Osteoblast (primary cell): ENCODE measurements at regions not wholly inside any gene's neighbourhood (a gene's known extent, or its start where the extent isn't known, plus 50 kb on each side); places are given as distances from the start of the nearest gene placed in this dataset.

Experiments used
- DNase-seq: peaks from one replicate; pipeline ENCODE4 v3.0.0; 2011; ENCODE audit warnings: low spot score, mixed read lengths; ENCODE audit not compliant: insufficient read length; ENCODE audit errors: missing footprints
- H2AFZ ChIP-seq: 2 replicates; pipeline ENCODE4 v1.6.0; 2011; ENCODE audit warnings: mild to moderate bottlenecking, low read length
- H3K27ac ChIP-seq: 2 replicates; pipeline ENCODE4 v1.5.1; 2011; ENCODE audit warnings: mild to moderate bottlenecking, low read depth, low read length, moderate library complexity
- H3K27me3 ChIP-seq: 2 replicates; pipeline ENCODE4 v1.6.0; 2012; ENCODE audit warnings: mild to moderate bottlenecking, control low read depth, inconsistent platforms, low read length, moderate library complexity; ENCODE audit not compliant: insufficient read depth
- H3K36me3 ChIP-seq: 2 replicates; pipeline ENCODE4 v1.5.1; 2011; ENCODE audit warnings: mild to moderate bottlenecking, low read length, control low read depth, moderate library complexity; ENCODE audit not compliant: insufficient read depth
- H3K4me1 ChIP-seq: 2 replicates; pipeline ENCODE4 v1.5.1; 2011; ENCODE audit warnings: mild to moderate bottlenecking, low read length, control low read depth, moderate library complexity; ENCODE audit not compliant: insufficient read depth
- H3K4me2 ChIP-seq: 2 replicates; pipeline ENCODE4 v1.6.0; 2011; ENCODE audit warnings: mild to moderate bottlenecking, low read length; ENCODE audit not compliant: insufficient read depth
- H3K4me3 ChIP-seq: fragments of 200-600 bp; sonication (generic); 3 replicates; pipeline ENCODE4 v1.5.1; 2012; ENCODE audit warnings: mild to moderate bottlenecking, low read length, inconsistent platforms; ENCODE audit not compliant: insufficient read depth
- H3K79me2 ChIP-seq: 2 replicates; pipeline ENCODE4 v1.6.0; 2012; ENCODE audit warnings: mild to moderate bottlenecking, low read length, control low read depth, inconsistent platforms; ENCODE audit not compliant: insufficient read depth
- H3K9me3 ChIP-seq: 2 replicates; pipeline ENCODE4 v1.5.1; 2011; ENCODE audit warnings: low read depth, low read length, control low read depth
- H4K20me1 ChIP-seq: 2 replicates; pipeline ENCODE4 v1.6.0; 2012; ENCODE audit warnings: mild to moderate bottlenecking, low read length, control low read depth; ENCODE audit not compliant: insufficient read depth
- TF ChIP-seq, protein P1 (sequence below): IDR thresholded peaks from 2 replicates; pipeline ENCODE4 v1.5.1; 2011; ENCODE audit warnings: mild to moderate bottlenecking, low read depth, low read length, moderate library complexity; ENCODE audit errors: extremely low read depth

- H2AFZ ChIP-seq, result no peak overlapping the region
- TF ChIP-seq, protein P1, sequence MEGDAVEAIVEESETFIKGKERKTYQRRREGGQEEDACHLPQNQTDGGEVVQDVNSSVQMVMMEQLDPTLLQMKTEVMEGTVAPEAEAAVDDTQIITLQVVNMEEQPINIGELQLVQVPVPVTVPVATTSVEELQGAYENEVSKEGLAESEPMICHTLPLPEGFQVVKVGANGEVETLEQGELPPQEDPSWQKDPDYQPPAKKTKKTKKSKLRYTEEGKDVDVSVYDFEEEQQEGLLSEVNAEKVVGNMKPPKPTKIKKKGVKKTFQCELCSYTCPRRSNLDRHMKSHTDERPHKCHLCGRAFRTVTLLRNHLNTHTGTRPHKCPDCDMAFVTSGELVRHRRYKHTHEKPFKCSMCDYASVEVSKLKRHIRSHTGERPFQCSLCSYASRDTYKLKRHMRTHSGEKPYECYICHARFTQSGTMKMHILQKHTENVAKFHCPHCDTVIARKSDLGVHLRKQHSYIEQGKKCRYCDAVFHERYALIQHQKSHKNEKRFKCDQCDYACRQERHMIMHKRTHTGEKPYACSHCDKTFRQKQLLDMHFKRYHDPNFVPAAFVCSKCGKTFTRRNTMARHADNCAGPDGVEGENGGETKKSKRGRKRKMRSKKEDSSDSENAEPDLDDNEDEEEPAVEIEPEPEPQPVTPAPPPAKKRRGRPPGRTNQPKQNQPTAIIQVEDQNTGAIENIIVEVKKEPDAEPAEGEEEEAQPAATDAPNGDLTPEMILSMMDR, result no peak
- H3K4me2 ChIP-seq, result no peak overlapping the region
- no peaks in the 10 kb centered on the region for H3K79me2 ChIP-seq
- DNase-seq, result no peak
- no peak overlapping the region for H3K4me3 ChIP-seq
- H3K27me3 ChIP-seq, result no peaks in the 10 kb centered on the region
- no peaks in the 10 kb centered on the region for H3K9me3 ChIP-seq
- H4K20me1 ChIP-seq, result no peaks in the 10 kb centered on the region
- no peak overlapping the region for H3K27ac ChIP-seq
- H3K36me3 ChIP-seq, result no peaks in the 10 kb centered on the region
- H3K4me1 ChIP-seq, result no peaks in the 10 kb centered on the region
These were observed 532.8 kb upstream of the DEPDC1 start for GRCh38 chr1:69029649-69030048.

GRCh38 chr1:69038379-69038778, 529.3 kb upstream of the LRRC7 start:
- no peaks in the 10 kb centered on the region for H3K4me1 ChIP-seq
- TF ChIP-seq, protein P1, result no peak
- DNase-seq, result no peak

DNA sequence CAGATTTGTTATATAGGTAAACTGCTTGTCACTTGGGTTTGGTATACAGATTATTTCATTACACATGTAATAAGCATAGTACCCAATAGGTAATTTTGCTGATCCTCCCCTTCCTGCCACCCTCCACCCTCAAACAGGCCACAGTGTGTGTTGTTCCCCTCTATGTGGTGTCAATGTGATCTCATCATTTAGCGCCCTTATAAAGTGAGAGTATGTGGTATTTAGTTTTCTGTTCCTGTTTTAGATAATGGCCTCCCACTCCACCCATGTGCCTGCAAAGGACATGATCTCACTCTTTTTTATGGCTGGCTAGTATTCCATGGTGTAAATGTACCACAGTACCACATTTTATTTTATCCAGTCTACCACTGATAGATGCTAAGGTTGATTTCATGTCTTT, 522.1 kb upstream of the LRRC7 start:
- Histone ChIP-seq H4K20me1 (no peaks in the 10 kb centered on the region), H3K79me2 (no peaks in the 10 kb centered on the region), H3K27ac (no peak overlapping the region), H3K27me3 (no peaks in the 10 kb centered on the region), H3K4me3 (no peak overlapping the region), H3K36me3 (no peaks in the 10 kb centered on the region), H3K9me3 (no peaks in the 10 kb centered on the region), H3K4me2 (no peak overlapping the region), H3K4me1 (no peaks in the 10 kb centered on the region), H2AFZ (no peak overlapping the region)
- no peak for DNase-seq
- TF ChIP-seq, protein P1, result no peak

More at GRCh38 chr1:69038379-69038778, 529.3 kb upstream of the LRRC7 start:
- no peaks in the 10 kb centered on the region for H3K36me3 ChIP-seq
- no peak overlapping the region for H3K4me2 ChIP-seq
- H4K20me1 ChIP-seq, result no peaks in the 10 kb centered on the region
- H3K27ac ChIP-seq, result no peak overlapping the region
- no peaks in the 10 kb centered on the region for H3K27me3 ChIP-seq
- no peaks in the 10 kb centered on the region for H3K9me3 ChIP-seq
- H3K79me2 ChIP-seq, result no peaks in the 10 kb centered on the region
- no peak overlapping the region for H2AFZ ChIP-seq
- no peak overlapping the region for H3K4me3 ChIP-seq

GRCh38 chr1:69055194-69055593, 512.5 kb upstream of the LRRC7 start:
- Histone ChIP-seq H3K27ac (no peak overlapping the region), H3K27me3 (no peaks in the 10 kb centered on the region), H3K4me1 (no peaks in the 10 kb centered on the region), H2AFZ (no peak overlapping the region), H3K4me3 (no peak overlapping the region), H3K79me2 (no peaks in the 10 kb centered on the region), H3K36me3 (no peaks in the 10 kb centered on the region), H4K20me1 (no peaks in the 10 kb centered on the region), H3K4me2 (no peak overlapping the region), H3K9me3 (no peaks in the 10 kb centered on the region)
- TF ChIP-seq, protein P1, result no peak
- DNase-seq, result no peak
